ENCODE measurements at regions not wholly inside any gene's neighbourhood (a gene's known extent, or its start where the extent isn't known, plus 50 kb on each side); places are given as distances from the start of the nearest gene placed in this dataset.
A peak's percentile ranks its signal among the peaks of the same experiment; 100 is the strongest.

- no peak for TF ChIP-seq EZH2phosphoT487 (IDR thresholded peaks at IDR 0.05; ENCODE audit: insufficient read depth, low read depth)
- no peak for TF ChIP-seq EZH2 (IDR thresholded peaks at IDR 0.05; ENCODE audit: insufficient read depth, poor library complexity, severe bottlenecking)
- 71 to 73% methylated on average over 1 of the region's 1 CpG for WGBS, 2 experiments (ENCODE audit: low coverage in 1 of 2, low lambda C conversion rate in 2 of 2, missing lambda C conversion rate in 2 of 2)
- Histone ChIP-seq H3K9me2 (ENCODE audit: insufficient read depth) (no peaks in the 10 kb centered on the region), H3K9ac (no peak overlapping the region), H3K36me3 (ENCODE audit: low read depth) (no peaks in the 10 kb centered on the region), H3K27ac (no peak overlapping the region), H3K9me3 (ENCODE audit: low read depth) (no peaks in the 10 kb centered on the region), H3K4me1 (ENCODE audit: insufficient read depth) (no peaks in the 10 kb centered on the region), H3K27me3 (replicated peaks; ENCODE audit: insufficient read depth) (peaks cover 12% of the 10 kb centered on the region), H3F3A (ENCODE audit: insufficient read depth) (no peaks in the 10 kb centered on the region), H3K4me3 (no peak overlapping the region), H2AFZ (no peak overlapping the region), H3K4me2 (ENCODE audit: unreplicated experiment) (no peak overlapping the region), H3K79me2 (ENCODE audit: insufficient read depth) (no peaks in the 10 kb centered on the region), H4K20me1 (ENCODE audit: insufficient read depth) (no peaks in the 10 kb centered on the region)
- no peak for DNase-seq
- in situ Hi-C loops (cut with MboI) = no loop called here
Observed at GRCh38 chr6:16063580-16063979, 65.3 kb upstream of the MYLIP start.

DNA sequence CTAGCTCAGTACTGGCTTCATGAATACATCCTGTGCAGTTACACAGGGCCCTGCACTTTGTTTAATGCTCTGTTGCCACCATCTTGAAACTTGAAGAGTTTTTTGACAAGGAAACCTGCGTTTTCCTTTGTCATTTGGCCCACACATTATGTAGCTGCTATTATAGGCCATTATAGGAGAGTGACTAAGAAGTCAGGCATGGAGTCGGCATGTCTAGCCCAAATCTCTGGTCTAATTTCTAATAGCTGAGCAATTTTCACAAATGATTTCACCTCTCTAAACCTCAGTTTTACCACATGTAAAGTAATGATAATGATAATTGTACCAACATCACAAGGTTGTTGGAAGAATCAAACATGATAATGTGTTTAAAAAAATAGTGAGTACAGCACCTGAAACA is 67.1 kb upstream of the MYLIP start:
- Histone ChIP-seq H3K9me3 (ENCODE audit: low read depth) (no peaks in the 10 kb centered on the region), H3F3A (ENCODE audit: insufficient read depth) (no peaks in the 10 kb centered on the region), H3K9me2 (ENCODE audit: insufficient read depth) (no peaks in the 10 kb centered on the region), H3K79me2 (ENCODE audit: insufficient read depth) (no peaks in the 10 kb centered on the region), H3K36me3 (ENCODE audit: low read depth) (no peaks in the 10 kb centered on the region), H2AFZ (no peak overlapping the region), H3K4me3 (no peak overlapping the region), H3K27me3 (replicated peaks; ENCODE audit: insufficient read depth) (peaks cover 12% of the 10 kb centered on the region), H3K9ac (no peak overlapping the region), H3K4me2 (ENCODE audit: unreplicated experiment) (no peak overlapping the region), H3K4me1 (ENCODE audit: insufficient read depth) (no peaks in the 10 kb centered on the region), H4K20me1 (ENCODE audit: insufficient read depth) (no peaks in the 10 kb centered on the region), H3K27ac (no peak overlapping the region)
- no peak for TF ChIP-seq EZH2 (IDR thresholded peaks at IDR 0.05; ENCODE audit: insufficient read depth, poor library complexity, severe bottlenecking)
- no peak for TF ChIP-seq EZH2phosphoT487 (IDR thresholded peaks at IDR 0.05; ENCODE audit: insufficient read depth, low read depth)
- in situ Hi-C loops (cut with MboI) = no loop called here
- DNase-seq = peak; percentile 26
- 68 to 74% methylated on average over 2 of the region's 2 CpGs for WGBS, 2 experiments (ENCODE audit: low coverage in 1 of 2, low lambda C conversion rate in 2 of 2, missing lambda C conversion rate in 2 of 2)

DNA sequence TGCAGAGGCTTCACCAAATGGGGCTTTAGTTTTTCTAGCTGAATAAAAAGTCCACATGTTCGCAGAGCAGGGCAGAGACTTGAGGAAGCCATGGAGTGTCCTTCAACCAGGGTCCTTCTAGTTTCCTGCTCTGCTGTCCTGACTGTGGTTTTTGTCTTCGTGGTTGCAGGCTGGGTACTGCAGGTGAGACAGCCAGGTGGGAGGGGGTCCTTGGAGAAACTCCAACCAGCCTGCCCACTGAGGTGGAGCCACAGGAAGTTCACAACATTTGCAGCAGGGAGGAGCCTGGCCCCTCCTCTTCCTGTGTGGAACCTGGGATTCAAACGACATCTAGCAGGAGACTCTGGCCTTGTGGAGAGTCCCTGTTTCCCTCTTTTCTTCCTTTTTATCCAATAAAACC is 68.8 kb upstream of the MYLIP start:
- in situ Hi-C loops (cut with MboI) = no loop called here
- H3K4me1 ChIP-seq (ENCODE audit: insufficient read depth) = no peaks in the 10 kb centered on the region
- 62% methylated on average over 3 of the region's 3 CpGs for WGBS, 2 experiments (ENCODE audit: low coverage in 1 of 2, low lambda C conversion rate in 2 of 2, missing lambda C conversion rate in 2 of 2)
- H2AFZ ChIP-seq = no peak overlapping the region
- no peak for DNase-seq
- no peaks in the 10 kb centered on the region for H3K79me2 ChIP-seq (ENCODE audit: insufficient read depth)
- no peaks in the 10 kb centered on the region for H3F3A ChIP-seq (ENCODE audit: insufficient read depth)
- H3K4me3 ChIP-seq = no peak overlapping the region
- H3K9me2 ChIP-seq (ENCODE audit: insufficient read depth) = no peaks in the 10 kb centered on the region
- no peaks in the 10 kb centered on the region for H3K36me3 ChIP-seq (ENCODE audit: low read depth)
- no peak overlapping the region for H3K27ac ChIP-seq
- no peaks in the 10 kb centered on the region for H3K9me3 ChIP-seq (ENCODE audit: low read depth)
- no peak overlapping the region for H3K9ac ChIP-seq
- no peak overlapping the region for H3K4me2 ChIP-seq (ENCODE audit: unreplicated experiment)
- H4K20me1 ChIP-seq (ENCODE audit: insufficient read depth) = no peaks in the 10 kb centered on the region
- H3K27me3 ChIP-seq (replicated peaks; ENCODE audit: insufficient read depth) = peaks cover 12% of the 10 kb centered on the region
- TF ChIP-seq EZH2phosphoT487 (IDR thresholded peaks at IDR 0.05; ENCODE audit: insufficient read depth, low read depth) = no peak
- TF ChIP-seq EZH2 (IDR thresholded peaks at IDR 0.05; ENCODE audit: insufficient read depth, poor library complexity, severe bottlenecking) = no peak

GRCh38 chr6:16059496-16059895 is 69.4 kb upstream of the MYLIP start:
- no peaks in the 10 kb centered on the region for H3K36me3 ChIP-seq (ENCODE audit: low read depth)
- H3F3A ChIP-seq (ENCODE audit: insufficient read depth) = no peaks in the 10 kb centered on the region
- no peak overlapping the region for H3K27ac ChIP-seq
- TF ChIP-seq EZH2 (IDR thresholded peaks at IDR 0.05; ENCODE audit: insufficient read depth, poor library complexity, severe bottlenecking) = no peak
- TF ChIP-seq EZH2phosphoT487 (IDR thresholded peaks at IDR 0.05; ENCODE audit: insufficient read depth, low read depth) = no peak
- no peak overlapping the region for H3K4me3 ChIP-seq
- H4K20me1 ChIP-seq (ENCODE audit: insufficient read depth) = no peaks in the 10 kb centered on the region
- H3K4me1 ChIP-seq (ENCODE audit: insufficient read depth) = no peaks in the 10 kb centered on the region
- no peaks in the 10 kb centered on the region for H3K9me3 ChIP-seq (ENCODE audit: low read depth)
- 45 to 47% methylated on average over 7 of the region's 7 CpGs for WGBS, 2 experiments (ENCODE audit: low coverage in 1 of 2, low lambda C conversion rate in 2 of 2, missing lambda C conversion rate in 2 of 2)
- H2AFZ ChIP-seq = no peak overlapping the region
- no peak overlapping the region for H3K4me2 ChIP-seq (ENCODE audit: unreplicated experiment)
- no peaks in the 10 kb centered on the region for H3K79me2 ChIP-seq (ENCODE audit: insufficient read depth)
- H3K27me3 ChIP-seq (replicated peaks; ENCODE audit: insufficient read depth) = peaks cover 12% of the 10 kb centered on the region
- H3K9ac ChIP-seq = no peak overlapping the region
- DNase-seq = no peak
- H3K9me2 ChIP-seq (ENCODE audit: insufficient read depth) = no peaks in the 10 kb centered on the region
- in situ Hi-C loops (cut with MboI) = no loop called here

DNA sequence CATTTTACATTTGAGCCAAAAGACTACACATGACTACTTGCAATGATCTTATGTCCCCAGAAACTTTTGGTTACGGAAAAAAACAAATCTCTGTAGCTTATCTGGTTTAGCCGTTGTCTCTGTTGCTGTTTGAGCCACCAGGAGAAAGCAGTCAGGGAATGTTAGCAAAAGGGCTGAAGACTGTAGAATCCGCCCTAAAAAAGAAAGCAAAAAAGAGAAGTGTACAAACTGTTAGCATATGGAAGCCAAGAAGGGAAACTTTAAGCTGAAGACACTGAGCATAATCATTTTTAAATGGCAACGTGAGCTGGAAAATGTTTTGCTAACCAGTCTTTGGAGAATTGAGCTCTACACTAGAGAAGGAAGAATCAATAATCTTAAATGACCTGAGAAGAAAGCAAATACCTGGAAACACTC is 69.9 kb upstream of the MYLIP start:
- peaks cover 11% of the 10 kb centered on the region for H3K27me3 ChIP-seq (replicated peaks; ENCODE audit: insufficient read depth)
- H3K9me3 ChIP-seq (ENCODE audit: low read depth) = no peaks in the 10 kb centered on the region
- H4K20me1 ChIP-seq (ENCODE audit: insufficient read depth) = no peaks in the 10 kb centered on the region
- no peaks in the 10 kb centered on the region for H3K36me3 ChIP-seq (ENCODE audit: low read depth)
- H3K4me1 ChIP-seq (ENCODE audit: insufficient read depth) = no peaks in the 10 kb centered on the region
- TF ChIP-seq EZH2 (IDR thresholded peaks at IDR 0.05; ENCODE audit: insufficient read depth, poor library complexity, severe bottlenecking) (no peak), EZH2phosphoT487 (IDR thresholded peaks at IDR 0.05; ENCODE audit: insufficient read depth, low read depth) (no peak)
- H3K9me2 ChIP-seq (ENCODE audit: insufficient read depth) = no peaks in the 10 kb centered on the region
- no peaks in the 10 kb centered on the region for H3F3A ChIP-seq (ENCODE audit: insufficient read depth)
- H3K79me2 ChIP-seq (ENCODE audit: insufficient read depth) = no peaks in the 10 kb centered on the region
- H3K4me2 ChIP-seq (ENCODE audit: unreplicated experiment) = no peak overlapping the region
- no peak overlapping the region for H2AFZ ChIP-seq
- H3K4me3 ChIP-seq = no peak overlapping the region
- H3K9ac ChIP-seq = no peak overlapping the region
- in situ Hi-C loops (cut with MboI) = no loop called here
- no peak overlapping the region for H3K27ac ChIP-seq
- 68 to 70% methylated on average over 4 of the region's 4 CpGs for WGBS, 2 experiments (ENCODE audit: low coverage in 1 of 2, low lambda C conversion rate in 2 of 2, missing lambda C conversion rate in 2 of 2)
- DNase-seq = no peak

All from GM23248 (cell line).